Left renal cortex interstitium (tissue), 4 donors: ENCODE measurements at regions not wholly inside any gene's neighbourhood (a gene's known extent, or its start where the extent isn't known, plus 50 kb on each side); places are given as distances from the start of the nearest gene placed in this dataset.
"Not testable (repeated sequence)": the region's sequence is repeated elsewhere in the genome, so short reads cannot be mapped to it uniquely, and the experiment has no call there.

ENCODE experiments used
- DNase-seq, 4 donors: peaks; one replicate each; pipeline ENCODE4 v3.0.0-alpha.2; 2013; ENCODE audit warnings: low read depth in 4 of 4, low spot score in 2 of 4, missing footprints in 1 of 4

GRCh38 chr10:117458571-117458970, 83.3 kb upstream of the PDZD8 start:
- DNase-seq, result no peak

DNA sequence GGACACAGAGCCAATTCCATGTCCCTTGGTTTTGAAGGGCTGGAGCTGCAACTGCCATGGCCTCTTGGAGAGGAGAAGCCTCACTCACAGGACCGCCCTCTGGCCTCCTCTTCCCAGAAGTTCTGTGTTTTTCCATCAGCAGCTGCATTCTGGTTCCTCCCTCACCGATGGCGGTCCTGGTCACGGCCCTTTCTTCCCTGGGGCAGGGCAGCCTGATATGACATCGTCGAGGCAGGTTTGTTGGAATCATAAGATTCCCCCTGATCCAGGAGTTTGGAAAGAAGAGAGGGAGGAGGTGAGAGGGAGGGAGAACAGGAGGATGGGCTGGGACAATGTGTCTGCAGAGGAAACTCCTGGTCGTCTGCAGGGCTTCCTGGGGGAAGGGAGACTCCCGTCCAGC, 82.7 kb upstream of the PDZD8 start:
- DNase-seq, result no peak

DNA sequence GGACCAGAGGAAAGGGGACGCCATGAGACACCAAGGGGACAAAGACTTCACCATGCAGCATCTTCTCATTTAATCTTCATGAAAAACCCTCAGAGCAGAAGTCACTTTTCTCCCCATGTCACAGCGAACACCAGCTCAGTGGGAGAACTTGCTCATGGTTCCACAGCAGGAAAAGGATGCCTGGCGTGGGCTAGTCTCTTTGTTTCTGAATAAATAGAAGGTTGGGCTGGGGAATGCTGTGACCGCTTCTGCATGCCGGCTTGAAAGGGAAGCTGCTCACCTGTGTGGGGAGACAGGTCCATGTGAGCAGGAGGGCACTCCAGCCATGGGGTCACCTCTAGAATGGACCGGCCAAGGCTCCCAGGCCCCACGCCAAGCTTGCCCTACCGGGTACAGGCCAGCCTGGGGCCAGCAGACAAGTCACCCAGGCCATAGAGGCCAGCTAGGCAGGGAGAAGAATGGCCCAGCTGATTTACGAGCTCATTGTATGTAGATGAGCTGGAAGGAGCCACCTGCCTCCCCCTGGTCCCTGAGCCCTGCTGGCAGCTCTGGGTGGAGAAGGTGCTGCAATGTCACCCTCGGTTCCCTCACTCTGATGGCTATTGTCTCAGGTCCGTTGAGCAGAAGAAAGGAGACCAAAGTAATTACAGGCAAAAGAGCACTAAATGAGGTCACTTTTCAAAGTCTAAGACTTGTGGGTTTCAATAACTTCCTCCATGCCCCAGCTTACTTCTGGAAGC, 82.0 kb upstream of the PDZD8 start:
- DNase-seq, result no peak

DNA sequence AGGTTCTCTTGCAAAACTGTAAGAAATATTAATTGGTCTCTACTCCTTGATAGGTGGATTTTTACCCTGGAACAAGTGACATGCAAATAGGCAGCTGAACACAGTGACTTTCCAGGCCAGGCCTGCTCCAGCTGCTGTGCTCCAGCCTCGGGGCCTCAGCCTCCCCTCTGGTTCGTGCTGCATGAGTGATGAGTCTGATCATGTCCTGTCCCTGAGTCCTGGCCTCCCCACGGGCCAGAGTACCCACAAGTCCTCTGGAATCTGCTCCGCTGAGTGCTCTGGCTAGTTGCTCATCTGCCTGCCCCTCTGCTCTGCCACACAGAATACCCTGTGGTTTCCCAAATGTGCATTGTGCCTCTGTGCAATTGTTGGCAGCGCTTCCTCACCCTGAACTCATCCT, 80.1 kb upstream of the PDZD8 start:
- DNase-seq, result no peak

DNA sequence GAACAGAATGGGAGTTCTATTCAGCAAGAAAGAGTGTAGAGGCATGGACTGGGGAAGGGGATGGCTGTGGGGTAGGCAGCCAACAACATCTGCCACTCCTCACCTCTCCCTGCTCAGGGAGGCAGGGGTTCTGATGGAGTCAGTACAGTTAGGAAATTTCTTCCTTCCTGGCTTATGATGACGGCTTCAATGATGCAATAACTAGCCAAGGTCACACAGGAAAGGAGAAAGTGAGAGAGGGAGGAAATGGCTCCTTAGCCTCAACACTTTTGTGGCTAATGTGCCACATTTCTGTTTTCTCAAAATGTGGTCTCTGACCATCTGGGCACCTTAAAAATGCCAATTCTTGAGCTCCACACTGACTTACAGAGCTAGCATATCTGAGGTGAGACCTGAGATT, 79.3 kb upstream of the PDZD8 start:
- DNase-seq, result no peak

GRCh38 chr10:117453484-117453883, 78.2 kb upstream of the PDZD8 start:
- not testable (repeated sequence) for DNase-seq

DNA sequence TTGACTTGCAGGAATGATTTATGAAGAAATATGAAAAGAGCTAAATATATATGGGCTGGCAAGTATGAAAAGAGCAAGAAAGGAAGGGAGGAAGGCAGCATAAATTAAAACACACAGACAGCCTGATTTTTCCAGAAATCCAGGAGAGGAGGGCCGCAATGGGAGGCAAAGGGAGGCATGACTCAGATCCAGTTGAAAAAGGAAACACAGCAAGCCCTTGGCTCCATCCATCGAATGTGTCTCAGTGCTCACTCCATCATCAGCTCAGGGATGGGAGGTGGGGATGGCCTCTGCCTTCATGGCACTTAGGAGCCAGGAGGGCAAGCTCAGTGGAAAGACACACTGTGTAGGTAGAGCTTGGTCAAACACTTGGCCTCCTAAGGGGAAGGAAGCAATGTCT, 75.7 kb upstream of the PDZD8 start:
- no peak for DNase-seq

DNA sequence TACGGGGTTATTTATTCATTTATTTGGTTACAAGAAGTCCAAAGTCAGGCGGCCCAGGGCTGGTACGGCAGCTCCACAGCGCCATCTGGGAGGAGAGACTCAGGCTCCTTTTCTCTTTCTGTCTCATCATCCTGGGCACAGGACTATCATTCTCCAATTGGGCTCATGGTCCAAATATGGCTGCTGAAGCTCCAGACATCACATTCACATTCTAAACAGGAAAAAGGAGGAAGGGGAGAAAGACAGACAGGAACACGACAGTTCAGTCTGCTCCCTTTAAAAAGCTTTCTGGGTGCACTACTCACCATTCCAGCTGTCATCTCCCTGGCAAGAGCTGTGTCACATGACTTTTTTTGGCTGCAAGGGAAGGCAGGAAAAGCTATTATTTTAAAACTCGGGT, 74.4 kb upstream of the PDZD8 start:
- no peak for DNase-seq

GRCh38 chr10:117448802-117449201, 73.6 kb upstream of the PDZD8 start:
- DNase-seq, result no peak

GRCh38 chr10:117445992-117446391, 70.8 kb upstream of the PDZD8 start:
- DNase-seq, result no peak

- DNase-seq, result no peak
These were observed 69.3 kb upstream of the PDZD8 start for GRCh38 chr10:117444497-117445040.

GRCh38 chr10:117443686-117444041, 68.4 kb upstream of the PDZD8 start:
- DNase-seq, result no peak

DNA sequence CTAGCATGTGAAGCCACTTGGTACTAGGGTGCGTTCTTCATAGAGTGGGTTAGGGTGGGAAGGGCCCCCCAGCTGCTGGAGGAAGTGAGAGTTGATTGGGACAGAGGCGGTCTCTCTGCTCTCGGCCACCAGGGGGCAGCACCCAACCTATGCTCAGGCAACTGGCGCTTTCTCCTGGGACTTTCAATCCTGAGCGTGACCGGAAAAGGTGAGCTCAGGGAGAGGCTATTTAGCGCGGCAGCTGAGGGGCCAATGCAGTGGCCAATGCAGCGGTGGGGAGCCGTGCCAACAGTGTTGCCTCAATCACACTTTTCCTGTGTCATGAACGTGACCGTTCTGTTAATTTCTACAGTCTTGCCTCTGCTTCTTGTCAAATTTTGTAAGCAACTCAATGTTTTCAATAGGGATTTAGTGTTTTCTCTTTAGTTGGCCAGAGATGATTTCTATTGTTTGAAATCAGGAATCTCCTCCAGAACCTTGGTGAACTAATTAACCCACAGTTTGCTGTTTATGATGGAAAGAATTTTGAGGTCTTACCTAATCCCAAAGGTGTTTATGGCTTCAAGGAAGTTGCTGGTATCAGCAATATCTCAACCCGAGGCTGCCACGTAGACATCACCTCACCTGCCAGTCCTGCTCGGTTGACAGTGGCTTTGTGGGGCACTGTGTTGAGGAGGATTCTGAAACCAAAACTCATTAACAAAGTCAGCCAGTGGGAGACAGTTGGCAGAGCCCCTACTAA, 67.9 kb upstream of the PDZD8 start:
- DNase-seq, result peak in 3 of 4 donors; percentile 50 to 56 (median 56)

DNA sequence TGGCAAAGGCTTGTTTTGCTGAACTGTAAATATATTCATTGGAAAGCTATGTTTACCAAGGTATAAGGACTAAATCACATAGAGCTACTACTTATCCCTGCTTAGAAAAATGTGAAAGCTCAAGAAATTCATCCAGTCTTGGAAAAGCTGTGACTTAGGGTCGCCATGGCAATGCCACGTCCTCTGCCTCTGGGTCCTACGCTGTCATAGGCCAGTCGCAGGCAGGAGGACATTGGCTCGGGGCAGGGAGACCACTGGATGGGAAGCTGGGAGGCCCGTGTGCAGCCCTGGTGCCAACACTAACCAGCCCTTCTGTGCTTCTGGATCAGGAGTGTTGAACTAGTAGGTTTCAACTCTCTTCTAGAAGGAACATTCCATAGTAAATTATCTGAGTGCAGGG, 67.3 kb upstream of the PDZD8 start:
- no peak for DNase-seq

- DNase-seq, result no peak
These were observed 66.7 kb upstream of the PDZD8 start for GRCh38 chr10:117441812-117442443.

- DNase-seq, result no peak
These were observed 66.1 kb upstream of the PDZD8 start for GRCh38 chr10:117441361-117441760.

DNA sequence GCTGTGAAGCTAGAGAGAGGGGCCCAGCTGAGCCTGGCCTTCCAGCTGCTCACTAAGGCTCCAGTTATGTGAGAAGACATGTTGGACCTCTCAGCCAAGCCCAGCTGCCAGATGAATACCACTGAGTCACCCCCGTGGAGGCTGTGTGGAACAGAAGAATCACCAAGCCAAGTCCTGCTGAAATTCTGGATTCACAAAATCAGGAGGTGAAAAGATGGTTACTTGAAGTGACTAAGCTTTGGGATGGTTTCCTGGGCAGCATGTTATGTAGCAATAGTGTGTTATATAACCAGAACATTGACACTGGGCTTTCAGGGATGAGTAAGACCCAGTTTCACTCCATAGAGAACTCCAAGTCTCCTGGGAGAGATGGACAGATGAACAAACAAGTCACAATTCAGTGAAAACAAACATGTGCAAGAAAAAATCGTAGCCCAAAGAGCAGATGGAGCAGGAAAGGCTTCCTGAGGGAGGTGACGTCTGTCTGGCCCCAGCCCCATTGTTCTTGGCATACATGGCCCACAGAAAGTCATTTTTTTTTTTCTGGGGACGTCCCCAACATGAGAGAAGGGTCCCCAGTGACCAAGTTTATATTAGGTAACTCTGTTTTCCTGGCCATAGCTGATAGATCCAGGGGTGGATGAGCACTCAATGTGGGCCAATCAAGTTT, 64.1 kb upstream of the PDZD8 start:
- no peak for DNase-seq

GRCh38 chr10:117432866-117433265, 57.6 kb upstream of the PDZD8 start:
- DNase-seq, result no peak

DNA sequence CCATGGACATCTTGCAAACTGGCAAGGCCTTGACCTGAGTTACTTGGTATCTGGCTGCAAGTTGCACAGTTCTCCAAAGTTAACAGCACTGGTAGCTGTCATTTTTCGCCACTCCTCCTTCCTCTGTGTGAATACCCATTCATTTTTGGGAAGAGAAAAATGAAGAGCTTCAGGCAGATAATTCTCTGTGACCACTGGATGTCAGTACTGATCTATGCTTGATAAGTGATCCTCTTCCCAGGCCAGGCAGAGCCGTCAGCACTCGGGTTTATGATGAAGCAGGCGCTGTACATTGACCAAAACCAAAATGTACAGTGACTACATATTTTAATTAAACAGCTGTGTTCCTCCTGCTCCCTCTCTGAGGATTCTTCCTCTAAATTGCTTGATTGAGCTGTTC, 55.9 kb upstream of the PDZD8 start:
- no peak for DNase-seq

- not testable (repeated sequence) for DNase-seq
These were observed 55.3 kb upstream of the PDZD8 start for GRCh38 chr10:117430535-117430934.

GRCh38 chr10:117429643-117430265, 54.5 kb upstream of the PDZD8 start:
- DNase-seq, result no peak
